ENCODE measurements at regions not wholly inside any gene's neighbourhood (a gene's known extent, or its start where the extent isn't known, plus 50 kb on each side); places are given as distances from the start of the nearest gene placed in this dataset.

GRCh38 chr22:22318723-22319465, 74.3 kb downstream of the VPREB1 start:
- no peaks in the 10 kb centered on the region for H3K79me2 ChIP-seq (ENCODE audit: control insufficient read depth in 1 of 2, insufficient read depth in 2 of 2, low read length in 2 of 2)

More at GRCh38 chr22:22318723-22319465, 74.3 kb downstream of the VPREB1 start:
- no peak overlapping the region for H2BK120ac ChIP-seq (replicated peaks; ENCODE audit: low read depth, low read length)
- H3K79me1 ChIP-seq (ENCODE audit: low read depth, low read length), result no peaks in the 10 kb centered on the region; the same call in 1 of the 2 replicates
- H3K23ac ChIP-seq (ENCODE audit: insufficient read length), result no peak overlapping the region
- no peak overlapping the region for H4K91ac ChIP-seq (replicated peaks; ENCODE audit: insufficient read length, low read length)
- H2BK15ac ChIP-seq (ENCODE audit: low read length), result no peak overlapping the region
- 0 out of 2 replicates have a peak overlapping the region, but pooled peaks have one; percentile 60 for H2BK12ac ChIP-seq (ENCODE audit: low read depth, low read length)
- no peak overlapping the region for H4K5ac ChIP-seq (ENCODE audit: insufficient read length, low read depth, low read length)
- 91% methylated on average over 8 of the region's 8 CpGs; no CpG with 5 or more reads in 1 of the 2 experiments for WGBS, 2 experiments (ENCODE audit: extremely low coverage in 1 of 2, insufficient coverage in 1 of 2, insufficient read length in 1 of 2, insufficient replicate concordance in 2 of 2, low coverage in 1 of 2, low lambda C conversion rate in 2 of 2, missing lambda C conversion rate in 1 of 2)
- no peak overlapping the region for H3K18ac ChIP-seq (ENCODE audit: extremely low read depth, low read length)
- H3K36me3 ChIP-seq (ENCODE audit: control insufficient read depth in 2 of 4, insufficient read depth in 4 of 4, low read length in 3 of 4), result peaks cover 3 to 18% (median 7%) of the 10 kb centered on the region in 4 experiments; a peak in 6 of 8 replicates
- H2BK20ac ChIP-seq (ENCODE audit: low read length), result no peak overlapping the region
- no peak for DNase-seq (ENCODE audit: low read depth in 1 of 2, low spot score in 2 of 2)
- H3K4me1 ChIP-seq (replicated peaks in 1 of 4; ENCODE audit: control insufficient read depth in 3 of 4, insufficient read depth in 4 of 4, low read length in 3 of 4), result peaks cover 0 to 3% (median 0%) of the 10 kb centered on the region in 4 experiments; a peak in 1 of 7 replicates
- no peak overlapping the region for H2BK5ac ChIP-seq (ENCODE audit: low read depth, low read length)
- H2AFZ ChIP-seq (ENCODE audit: low read length), result no peak overlapping the region
- TF ChIP-seq ASH2L (IDR thresholded peaks at IDR 0.05; ENCODE audit: low read length), result no peak
- no peak for TF ChIP-seq TEAD4 (IDR thresholded peaks at IDR 0.05; ENCODE audit: low read depth, low read length)
- TF ChIP-seq GTF2F1 (IDR thresholded peaks at IDR 0.05; ENCODE audit: borderline replicate concordance, low read depth, low read length), result no peak
- TF ChIP-seq RFX5 (IDR thresholded peaks at IDR 0.05; ENCODE audit: borderline replicate concordance, low read depth, low read length), result no peak
- TF ChIP-seq E2F6 (IDR thresholded peaks at IDR 0.05), result no peak
- TF ChIP-seq HDAC2 (IDR thresholded peaks at IDR 0.05; ENCODE audit: borderline replicate concordance in 1 of 2, low read depth in 2 of 2, low read length in 2 of 2), result no peak
- no peak for TF ChIP-seq TCF12 (IDR thresholded peaks at IDR 0.05; ENCODE audit: low read depth, low read length)
- no peak for TF ChIP-seq POLR2A (IDR thresholded peaks at IDR 0.05; ENCODE audit: control extremely low read depth in 1 of 2, low read depth in 2 of 2, low read length in 2 of 2)
- no peak for TF ChIP-seq CREB1 (IDR thresholded peaks at IDR 0.05)
- TF ChIP-seq SIRT6 (IDR thresholded peaks at IDR 0.05; ENCODE audit: low read length), result no peak
- TF ChIP-seq SP4 (IDR thresholded peaks at IDR 0.05; ENCODE audit: low read length), result no peak
- TF ChIP-seq MAFK (IDR thresholded peaks at IDR 0.05; ENCODE audit: low read depth, low read length), result no peak
- no peak for TF ChIP-seq YY1 (IDR thresholded peaks at IDR 0.05; ENCODE audit: low read depth, low read length)
- no peak for TF ChIP-seq KDM5A (IDR thresholded peaks at IDR 0.05; ENCODE audit: low read length)
- H3K9ac ChIP-seq (replicated peaks in 1 of 4; ENCODE audit: extremely low read depth in 1 of 4, low read depth in 3 of 4, low read length in 3 of 4), result no peak overlapping the region
- no peak for FAIRE-seq
- CTCF ChIA-PET (ENCODE audit: partially characterized antibody), result interaction anchor here (0.6 to 2.1 kb wide), 4 partner anchors 42 to 118 kb away, joined by 3 to 5 read pairs (median 3); no protein-coding TSS in a partner anchor
- peaks cover 2 to 5% of the 10 kb centered on the region in 2 experiments; a peak in 1 of 4 replicates for H3K9me3 ChIP-seq (ENCODE audit: insufficient read depth in 2 of 2, low read depth in 1 of 2, low read length in 1 of 2)
- H3K4ac ChIP-seq (replicated peaks; ENCODE audit: insufficient read length, low read depth, low read length), result no peak overlapping the region
- H4K20me1 ChIP-seq (replicated peaks in 1 of 2; ENCODE audit: control insufficient read depth in 1 of 2, insufficient read depth in 2 of 2, low read length in 2 of 2), result peaks cover 0 to 9% of the 10 kb centered on the region in 2 experiments
- H3K27me3 ChIP-seq (replicated peaks in 1 of 4; ENCODE audit: control insufficient read depth in 3 of 4, extremely low read depth in 1 of 4, insufficient read depth in 3 of 4, low read length in 3 of 4), result peaks cover 28 to 58% (median 43%) of the 10 kb centered on the region in 4 experiments
- H3K27ac ChIP-seq (ENCODE audit: low read depth, low read length), result no peak overlapping the region
- H3K4me3 ChIP-seq (ENCODE audit: extremely low read depth in 1 of 4, insufficient read depth in 2 of 4, low read depth in 3 of 4, low read length in 4 of 4), result no peak overlapping the region
- no peak overlapping the region for H3K56ac ChIP-seq (replicated peaks; ENCODE audit: insufficient read length, low read depth, low read length)
- H3K4me2 ChIP-seq (ENCODE audit: insufficient read depth in 1 of 2, low read depth in 2 of 2, low read length in 2 of 2), result no peak overlapping the region
- H4K8ac ChIP-seq (ENCODE audit: extremely low read depth, insufficient read depth, low read length), result no peak overlapping the region
- no peak overlapping the region for H3K14ac ChIP-seq (ENCODE audit: insufficient read length)
- POLR2A ChIA-PET (ENCODE audit: partially characterized antibody), result interaction anchor here (0.5 to 1.0 kb wide), 2 partner anchors 21 to 991 kb away, joined by 3 read pairs; no protein-coding TSS in a partner anchor
- peak overlapping the region; percentile 13; the same call in 1 of the 2 replicates for H2AK5ac ChIP-seq (ENCODE audit: low read depth, low read length)
- H3K23me2 ChIP-seq (ENCODE audit: low read depth, low read length), result no peaks in the 10 kb centered on the region

All from H1 (cell line).